ENCODE measurements at regions not wholly inside any gene's neighbourhood (a gene's known extent, or its start where the extent isn't known, plus 50 kb on each side); places are given as distances from the start of the nearest gene placed in this dataset.

DNA sequence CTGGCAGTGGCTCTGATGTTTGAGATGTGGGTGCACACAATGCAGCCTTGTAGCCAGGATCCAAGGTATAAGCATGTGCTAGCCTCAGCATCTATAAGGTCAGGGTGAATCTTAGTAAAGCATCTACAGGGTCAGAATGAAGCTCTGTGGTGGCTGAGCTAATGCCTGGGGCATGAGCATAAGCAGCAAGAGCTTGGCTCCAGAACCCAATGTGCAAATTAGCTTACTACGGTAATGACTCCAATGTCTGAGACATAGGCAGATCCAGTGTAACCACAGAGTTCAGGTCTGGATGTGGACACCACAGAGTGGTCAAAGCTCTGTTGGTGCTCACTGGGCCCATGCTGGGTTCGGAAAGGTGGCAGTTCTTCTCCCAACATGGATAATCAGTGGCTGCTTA, 304.5 kb upstream of the NECTIN3 start:
- no peak for TF ChIP-seq POLR2A (IDR thresholded peaks at IDR 0.05; ENCODE audit: low read depth, low read length)
- TF ChIP-seq TAF1 (IDR thresholded peaks at IDR 0.05; ENCODE audit: borderline replicate concordance, low read depth, low read length): no peak

Data from GM12892 (cell line).